IMR-90 (cell line): ENCODE measurements at regions not wholly inside any gene's neighbourhood (a gene's known extent, or its start where the extent isn't known, plus 50 kb on each side); places are given as distances from the start of the nearest gene placed in this dataset.

Experiments
- ATAC-seq: fragments of 200-7000 bp; cut with Tn5 transposase; 2 replicates; pipeline ENCODE4 v1.9.1; 2020; ENCODE audit warnings: low read depth, mild to moderate bottlenecking, moderate library complexity
- BruUV-seq: library from RNA; stranded (reverse); fragments of 400-500 nt; replicated peaks from 2 replicates; lab custom pipeline; 2021; lab: Mats Ljungman, UMichigan
- CTCF ChIA-PET: fragments of 300-600 bp; formaldehyde crosslinking; extraction: SDS; loops from one replicate; lab custom pipeline; 2021; ENCODE audit warnings: antibody characterized with exemption; lab: Yijun Ruan, JAX
- POLR2A ChIA-PET: fragments of 300-600 bp; sonication (Branson Sonifier 250); formaldehyde crosslinking; loops from one replicate; lab custom pipeline; 2022; ENCODE audit warnings: antibody characterized with exemption; ENCODE audit not compliant: unreplicated experiment; lab: Charles Lee
- DNase-seq: peaks from one replicate; pipeline ENCODE4 v3.0.0; 2013
- H2AFZ ChIP-seq: replicated peaks from 2 replicates; pipeline ENCODE3; 2013; ENCODE audit warnings: low read length, mild to moderate bottlenecking; ENCODE audit not compliant: poor library complexity
- H2AK5ac ChIP-seq: 2 replicates; pipeline ENCODE4 v1.6.1; 2013; ENCODE audit warnings: low read depth, low read length, inconsistent platforms
- H2AK9ac ChIP-seq: replicated peaks from 2 replicates; pipeline ENCODE3; 2013; ENCODE audit warnings: mild to moderate bottlenecking, low read depth, low read length, moderate library complexity; ENCODE audit not compliant: poor library complexity
- H2BK120ac ChIP-seq: 2 replicates; pipeline ENCODE4 v1.6.1; 2013; ENCODE audit warnings: low read depth, low read length, inconsistent platforms
- H2BK15ac ChIP-seq: 3 replicates; pipeline ENCODE4 v1.6.1; 2013; ENCODE audit warnings: low read depth, low read length, inconsistent platforms
- H2BK20ac ChIP-seq: 2 replicates; pipeline ENCODE4 v1.6.1; 2013; ENCODE audit warnings: low read depth, mild to moderate bottlenecking, inconsistent platforms, low read length, moderate library complexity
- H2BK5ac ChIP-seq: 2 replicates; pipeline ENCODE4 v1.6.1; 2013; ENCODE audit warnings: mild to moderate bottlenecking, low read depth, low read length, inconsistent platforms; ENCODE audit not compliant: poor library complexity, severe bottlenecking
- H3K14ac ChIP-seq: replicated peaks from 2 replicates; pipeline ENCODE4 v1.6.1; 2013; ENCODE audit warnings: low read depth, low read length, inconsistent platforms
- H3K18ac ChIP-seq: 2 replicates; pipeline ENCODE4 v1.6.1; 2013; ENCODE audit warnings: low read depth, low read length, control low read depth
- H3K23ac ChIP-seq: 2 replicates; pipeline ENCODE4 v1.6.1; 2013; ENCODE audit warnings: low read depth, low read length, inconsistent platforms
- H3K27ac ChIP-seq: 2 replicates; pipeline ENCODE4 v1.5.1; 2013; ENCODE audit warnings: mild to moderate bottlenecking, control low read depth, low read length; ENCODE audit not compliant: insufficient read depth
- H3K27me3 ChIP-seq: 2 replicates; pipeline ENCODE4 v1.6.1; 2013; ENCODE audit warnings: low read length; ENCODE audit not compliant: control insufficient read depth, insufficient read depth
- H3K36me3 ChIP-seq: 2 replicates; pipeline ENCODE4 v1.6.1; 2013; ENCODE audit warnings: low read length, mixed read lengths; ENCODE audit not compliant: control insufficient read depth, insufficient read depth
- H3K4ac ChIP-seq: 2 replicates; pipeline ENCODE4 v1.6.1; 2013; ENCODE audit warnings: low read depth, low read length, inconsistent platforms
- H3K4me1 ChIP-seq: 2 replicates; pipeline ENCODE4 v1.6.1; 2013; ENCODE audit warnings: low read length, mixed read lengths; ENCODE audit not compliant: control insufficient read depth, insufficient read depth
- H3K4me2 ChIP-seq: 2 replicates; pipeline ENCODE4 v1.6.1; 2013; ENCODE audit warnings: low read depth, mild to moderate bottlenecking, control low read depth, low read length, moderate library complexity
- H3K4me3 ChIP-seq: 2 replicates; pipeline ENCODE4 v1.5.1; 2013; ENCODE audit warnings: low read depth, mild to moderate bottlenecking, control low read depth, low read length, moderate library complexity; ENCODE audit not compliant: insufficient read depth
- H3K56ac ChIP-seq: 2 replicates; pipeline ENCODE4 v1.6.1; 2013; ENCODE audit warnings: low read length, inconsistent platforms; ENCODE audit not compliant: insufficient read depth; ENCODE audit errors: extremely low read depth
- H3K79me1 ChIP-seq, 2 experiments: 2 replicates each; pipeline ENCODE4 v1.6.1; 2013; ENCODE audit warnings: low read length in 2 of 2, inconsistent platforms in 1 of 2, low read depth in 1 of 2
- H3K9ac ChIP-seq: 2 replicates; pipeline ENCODE4 v1.6.1; 2013; ENCODE audit warnings: low read depth, low read length, control low read depth
- H3K9me1 ChIP-seq: 2 replicates; pipeline ENCODE4 v1.6.1; 2013; ENCODE audit warnings: low read length, inconsistent platforms; ENCODE audit not compliant: insufficient read depth
- H3K9me3 ChIP-seq: 2 replicates; pipeline ENCODE4 v1.6.1; 2013; ENCODE audit warnings: low read length; ENCODE audit not compliant: control insufficient read depth, insufficient read depth
- H4K20me1 ChIP-seq: 2 replicates; pipeline ENCODE4 v1.6.1; 2013; ENCODE audit warnings: low read length, inconsistent platforms; ENCODE audit not compliant: insufficient read depth
- H4K5ac ChIP-seq: 2 replicates; pipeline ENCODE4 v1.6.1; 2013; ENCODE audit warnings: mild to moderate bottlenecking, low read depth, low read length, control low read depth
- H4K8ac ChIP-seq, 2 experiments: 2 replicates each; pipeline ENCODE4 v1.6.1; 2013; ENCODE audit warnings: low read depth in 2 of 2, low read length in 2 of 2, control low read depth in 1 of 2, inconsistent platforms in 1 of 2
- H4K91ac ChIP-seq: 2 replicates; pipeline ENCODE4 v1.6.1; 2013; ENCODE audit warnings: low read depth, low read length, inconsistent platforms; ENCODE audit not compliant: insufficient read depth
- BHLHE40 ChIP-seq: fragments of 150-350 bp; IDR thresholded peaks from 2 replicates; pipeline ENCODE4 v1.6.1; 2016; ENCODE audit warnings: mild to moderate bottlenecking, low read depth, low read length
- CEBPB ChIP-seq: IDR thresholded peaks from 2 replicates; pipeline ENCODE4 v1.6.1; 2012; ENCODE audit warnings: low read depth, low read length, improper control_type of control experiment
- CHD1 ChIP-seq: IDR thresholded peaks from 2 replicates; pipeline ENCODE4 v1.6.1; 2012; ENCODE audit warnings: low read depth, low read length, improper control_type of control experiment
- CTCF ChIP-seq: conservative IDR thresholded peaks from 2 replicates; pipeline ENCODE4 v1.5.1; 2012; ENCODE audit warnings: mild to moderate bottlenecking, low read depth, low read length, improper control_type of control experiment
- ELK1 ChIP-seq: fragments of 150-350 bp; IDR thresholded peaks from 2 replicates; pipeline ENCODE4 v1.6.1; 2016; ENCODE audit warnings: low read depth, mild to moderate bottlenecking, low read length, moderate library complexity, borderline replicate concordance
- FOS ChIP-seq: fragments of 150-350 bp; IDR thresholded peaks from 2 replicates; pipeline ENCODE4 v1.6.1; 2016; ENCODE audit warnings: low read depth, low read length
- MAFK ChIP-seq: IDR thresholded peaks from 2 replicates; pipeline ENCODE4 v1.6.1; 2012; ENCODE audit warnings: low read depth, low read length, improper control_type of control experiment
- MAZ ChIP-seq: IDR thresholded peaks from 2 replicates; pipeline ENCODE4 v1.6.1; 2012; ENCODE audit warnings: low read depth, mild to moderate bottlenecking, low read length, improper control_type of control experiment, moderate library complexity, borderline replicate concordance
- MXI1 ChIP-seq: IDR thresholded peaks from 2 replicates; pipeline ENCODE4 v1.6.1; 2012; ENCODE audit warnings: low read depth, mild to moderate bottlenecking, low read length, moderate library complexity, borderline replicate concordance
- NFE2L2 ChIP-seq: fragments of 150-350 bp; IDR thresholded peaks from 2 replicates; pipeline ENCODE4 v1.6.1; 2016; ENCODE audit warnings: low read depth, mild to moderate bottlenecking, low read length
- POLR2A ChIP-seq: IDR thresholded peaks from 2 replicates; pipeline ENCODE4 v1.6.1; 2012; ENCODE audit warnings: mild to moderate bottlenecking, low read depth, low read length
- RAD21 ChIP-seq: IDR thresholded peaks from 2 replicates; pipeline ENCODE4 v1.6.1; 2012; ENCODE audit warnings: low read length, improper control_type of control experiment
- RCOR1 ChIP-seq: IDR thresholded peaks from 2 replicates; pipeline ENCODE4 v1.6.1; 2012; ENCODE audit warnings: mild to moderate bottlenecking, low read length, improper control_type of control experiment; ENCODE audit not compliant: insufficient replicate concordance
- RFX5 ChIP-seq: IDR thresholded peaks from 2 replicates; pipeline ENCODE4 v1.8.0; 2012; ENCODE audit warnings: low read depth, mild to moderate bottlenecking, low read length, moderate library complexity
- SMC3 ChIP-seq: fragments of 150-350 bp; IDR thresholded peaks from 2 replicates; pipeline ENCODE4 v1.6.1; 2016; ENCODE audit warnings: low read depth, mild to moderate bottlenecking, antibody characterized with exemption, low read length, moderate library complexity
- USF2 ChIP-seq: fragments of 150-350 bp; IDR thresholded peaks from 2 replicates; pipeline ENCODE4 v1.6.1; 2017; ENCODE audit warnings: mild to moderate bottlenecking, antibody characterized with exemption, low read length, low read depth
- WGBS, 2 experiments: methylation state at CpG; one replicate each; pipeline versions ENCODE4 v1.1.5 to v1.1.7; 2013; ENCODE audit warnings: missing lambda C conversion rate in 2 of 2; ENCODE audit not compliant: insufficient read length in 1 of 2; ENCODE audit errors: extremely low coverage in 2 of 2; 5-methylcytosine and 5-hydroxymethylcytosine counted together
- dilution Hi-C: fragments of 300-500 bp; cut with HindIII; formaldehyde crosslinking; loops from one replicate; pipeline ENCODE4 v1.14.3; 2018; ENCODE audit warnings: low sequenced_read_pairs; ENCODE audit not compliant: unreplicated experiment
- in situ Hi-C: fragments of 300-500 bp; cut with MboI; formaldehyde crosslinking; loops from 3 replicates; pipeline ENCODE4 v1.14.3; 2019; ENCODE audit warnings: low sequenced_read_pairs, inconsistent platforms, mixed read lengths
- intact Hi-C: fragments of 100-400 bp; cut with micrococcal nuclease; formaldehyde crosslinking; loops from 2 replicates; pipeline ENCODE4 v1.10.0; 2022

- Histone ChIP-seq H3K79me1 (no peaks in the 10 kb centered on the region), H2BK120ac (no peak overlapping the region), H3K9ac (no peak overlapping the region), H3K4ac (no peak overlapping the region), H3K36me3 (no peaks in the 10 kb centered on the region), H3K14ac (no peak overlapping the region), H3K18ac (no peak overlapping the region), H4K8ac (no peak overlapping the region), H3K56ac (no peak overlapping the region), H2AFZ (no peak overlapping the region), H3K9me3 (no peaks in the 10 kb centered on the region), H3K9me1 (no peaks in the 10 kb centered on the region), H3K4me2 (no peak overlapping the region), H3K23ac (no peak overlapping the region), H3K27me3 (no peaks in the 10 kb centered on the region), H2BK5ac (no peak overlapping the region), H2BK15ac (no peak overlapping the region), H3K27ac (no peak overlapping the region), H2AK5ac (no peak overlapping the region), H4K5ac (no peak overlapping the region), H2BK20ac (no peak overlapping the region), H2AK9ac (no peak overlapping the region), H4K91ac (no peak overlapping the region), H3K4me3 (no peak overlapping the region), H3K4me1 (no peaks in the 10 kb centered on the region), H4K20me1 (no peaks in the 10 kb centered on the region)
- CTCF ChIA-PET: no interaction called here
- TF ChIP-seq USF2: no peak
- no peak for TF ChIP-seq BHLHE40
- TF ChIP-seq MAZ: no peak
- no peak for TF ChIP-seq NFE2L2
- no peak for TF ChIP-seq CHD1
- TF ChIP-seq SMC3: no peak
- no peak for TF ChIP-seq CTCF
- no peak for TF ChIP-seq MXI1
- no peak for TF ChIP-seq RCOR1
- TF ChIP-seq MAFK: no peak
- TF ChIP-seq FOS: no peak
- TF ChIP-seq CEBPB: no peak
- TF ChIP-seq RFX5: no peak
- TF ChIP-seq ELK1: no peak
- no peak for TF ChIP-seq RAD21
- no peak for TF ChIP-seq POLR2A
- POLR2A ChIA-PET: no interaction called here
- in situ Hi-C loops: no loop called here
- intact Hi-C loops: no loop called here
- DNase-seq: no peak
- dilution Hi-C loops: no loop called here
- no TSS peak for BruUV-seq
- no peak for ATAC-seq
- no CpG with 5 or more reads among the region's 3 CpGs for WGBS, 2 experiments
Measured at GRCh38 chr12:25629341-25629740, 76.3 kb upstream of the LMNTD1 start.
